ENCODE measurements at regions not wholly inside any gene's neighbourhood (a gene's known extent, or its start where the extent isn't known, plus 50 kb on each side); places are given as distances from the start of the nearest gene placed in this dataset.

DNA sequence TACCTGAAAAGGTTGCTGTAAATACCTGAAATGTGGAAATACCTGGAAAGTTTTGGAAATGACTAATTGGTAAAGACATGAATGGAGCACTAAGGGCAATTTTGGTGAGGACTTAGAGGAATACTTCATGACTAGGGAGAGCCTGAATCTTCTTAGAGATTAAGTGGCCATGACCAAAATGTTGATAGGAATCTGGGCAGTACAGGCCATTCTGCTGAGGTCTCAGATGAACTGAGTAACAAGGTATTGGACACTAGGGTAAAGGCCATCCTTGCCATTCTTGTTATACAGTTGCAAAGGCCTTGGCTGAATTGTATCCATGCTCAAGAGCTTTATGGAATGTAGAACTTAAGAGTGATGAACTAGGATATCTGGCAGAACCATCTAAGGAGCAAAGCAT lies 742.9 kb upstream of the RAB6C start:
- no peak overlapping the region for H3K4me3 ChIP-seq (ENCODE audit: low read length)
- TF ChIP-seq, protein P1, sequence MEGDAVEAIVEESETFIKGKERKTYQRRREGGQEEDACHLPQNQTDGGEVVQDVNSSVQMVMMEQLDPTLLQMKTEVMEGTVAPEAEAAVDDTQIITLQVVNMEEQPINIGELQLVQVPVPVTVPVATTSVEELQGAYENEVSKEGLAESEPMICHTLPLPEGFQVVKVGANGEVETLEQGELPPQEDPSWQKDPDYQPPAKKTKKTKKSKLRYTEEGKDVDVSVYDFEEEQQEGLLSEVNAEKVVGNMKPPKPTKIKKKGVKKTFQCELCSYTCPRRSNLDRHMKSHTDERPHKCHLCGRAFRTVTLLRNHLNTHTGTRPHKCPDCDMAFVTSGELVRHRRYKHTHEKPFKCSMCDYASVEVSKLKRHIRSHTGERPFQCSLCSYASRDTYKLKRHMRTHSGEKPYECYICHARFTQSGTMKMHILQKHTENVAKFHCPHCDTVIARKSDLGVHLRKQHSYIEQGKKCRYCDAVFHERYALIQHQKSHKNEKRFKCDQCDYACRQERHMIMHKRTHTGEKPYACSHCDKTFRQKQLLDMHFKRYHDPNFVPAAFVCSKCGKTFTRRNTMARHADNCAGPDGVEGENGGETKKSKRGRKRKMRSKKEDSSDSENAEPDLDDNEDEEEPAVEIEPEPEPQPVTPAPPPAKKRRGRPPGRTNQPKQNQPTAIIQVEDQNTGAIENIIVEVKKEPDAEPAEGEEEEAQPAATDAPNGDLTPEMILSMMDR (conservative IDR thresholded peaks at IDR 0.05; ENCODE audit: low read depth, low read length) = no peak

DNA sequence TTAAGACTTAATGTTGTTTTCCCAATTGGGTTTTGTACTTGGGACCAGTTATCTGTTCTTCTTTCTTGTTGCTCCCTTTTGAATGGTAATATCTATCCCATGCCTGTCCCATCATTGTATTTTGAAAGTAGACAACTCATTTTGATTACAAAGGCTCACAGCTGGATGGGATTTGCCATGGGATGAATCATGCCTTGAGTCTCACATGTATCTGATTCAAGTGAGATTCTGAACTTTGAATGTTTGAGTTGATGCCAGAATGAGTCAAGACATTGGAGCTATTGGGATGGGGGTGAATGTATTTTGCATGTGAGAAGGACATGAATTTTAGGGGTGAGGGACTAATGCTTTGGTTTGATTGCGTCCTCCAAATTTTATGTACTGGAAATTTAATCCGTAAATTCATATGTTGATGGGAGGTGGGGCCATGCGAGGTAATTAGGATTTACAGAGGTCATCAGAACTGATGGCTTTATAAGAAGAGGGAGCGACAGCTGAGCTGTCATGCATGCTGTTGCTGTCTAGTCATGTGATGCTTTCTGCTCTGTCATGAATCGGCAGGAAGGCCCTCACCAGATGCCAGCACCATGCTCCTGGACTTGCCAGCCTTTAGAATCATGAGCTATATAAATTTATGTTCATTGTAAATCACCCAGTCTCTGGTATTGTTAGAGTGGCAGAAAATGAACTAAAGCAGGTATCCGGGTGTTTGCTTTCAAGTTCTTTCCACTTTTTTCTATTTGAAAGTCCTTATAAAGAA lies 741.3 kb upstream of the RAB6C start:
- DNase-seq (ENCODE audit: low read depth) = no peak
- TF ChIP-seq, protein P1 (conservative IDR thresholded peaks at IDR 0.05; ENCODE audit: low read depth, low read length) = no peak
- H3K4me3 ChIP-seq (ENCODE audit: low read length) = no peak overlapping the region

More for the DNA sequence above, 742.9 kb upstream of the RAB6C start:
- no peak for DNase-seq (ENCODE audit: low read depth)

DNA sequence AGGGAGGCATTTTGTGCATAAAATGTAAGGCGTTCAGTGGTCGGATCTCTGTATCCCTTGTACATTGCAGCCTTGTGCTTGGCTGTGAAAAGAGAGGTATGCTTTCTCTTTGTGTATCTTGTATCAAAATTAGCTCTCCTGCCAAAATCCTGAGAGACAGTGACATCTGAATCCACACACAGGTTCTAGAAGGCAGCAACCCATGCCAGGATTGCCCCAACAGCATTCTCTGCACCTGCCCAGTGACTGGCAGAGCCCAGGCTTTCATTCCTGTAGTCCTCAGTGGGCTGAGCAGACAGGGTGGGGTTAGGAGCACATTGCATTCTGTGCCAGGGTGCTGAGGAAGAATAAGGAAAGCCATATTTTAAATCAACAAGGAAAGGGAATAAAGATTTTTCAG lies 740.3 kb upstream of the RAB6C start:
- TF ChIP-seq, protein P1 (conservative IDR thresholded peaks at IDR 0.05; ENCODE audit: low read depth, low read length) = no peak
- H3K4me3 ChIP-seq (ENCODE audit: low read length) = no peak overlapping the region
- no peak for DNase-seq (ENCODE audit: low read depth)

DNA sequence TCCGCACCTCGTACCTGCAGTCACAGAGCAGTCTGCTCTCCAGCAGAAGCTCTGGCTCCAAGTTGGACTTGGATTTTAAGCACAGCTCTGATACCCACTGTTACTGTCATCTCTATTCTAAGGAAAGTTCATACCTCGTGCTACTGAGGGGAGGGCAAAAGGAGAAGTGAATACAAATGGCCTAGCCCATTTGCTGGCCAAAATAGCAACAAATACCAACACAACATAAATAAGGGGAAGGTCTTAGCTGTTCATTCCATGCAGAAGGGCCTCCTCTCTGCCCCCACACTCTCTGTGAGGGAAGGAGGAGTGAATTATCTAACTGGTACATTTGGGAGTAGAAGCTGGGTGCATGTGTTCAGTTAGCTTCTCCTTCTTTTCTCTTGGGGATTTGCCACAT lies 739.4 kb upstream of the RAB6C start:
- no peak for DNase-seq (ENCODE audit: low read depth)
- TF ChIP-seq, protein P1 (conservative IDR thresholded peaks at IDR 0.05; ENCODE audit: low read depth, low read length) = no peak

DNA sequence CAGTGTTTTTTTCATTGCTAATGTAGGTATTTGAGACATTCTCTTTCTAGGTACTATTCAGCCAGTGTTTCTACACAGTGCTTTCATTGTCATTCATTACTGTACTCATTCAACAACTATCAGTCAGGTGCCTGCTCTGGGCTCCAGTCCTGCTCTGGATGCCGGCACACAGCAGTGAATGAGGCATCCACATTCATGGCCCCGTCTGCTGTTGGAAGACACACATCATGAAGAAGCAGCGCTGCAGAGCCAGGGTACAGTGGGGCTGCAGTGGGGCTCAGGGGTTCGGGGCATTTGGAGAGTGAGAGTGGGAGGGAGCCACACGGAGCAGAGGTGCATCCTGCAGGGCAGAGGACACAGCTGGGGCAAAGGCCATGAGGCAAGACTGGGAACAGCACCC lies 737.2 kb upstream of the RAB6C start:
- TF ChIP-seq, protein P1 (conservative IDR thresholded peaks at IDR 0.05; ENCODE audit: low read depth, low read length) = no peak
- no peak overlapping the region for H3K4me3 ChIP-seq (ENCODE audit: low read length)
- no peak for DNase-seq (ENCODE audit: low read depth)

More for the DNA sequence above, 739.4 kb upstream of the RAB6C start:
- no peak overlapping the region for H3K4me3 ChIP-seq (ENCODE audit: low read length)

DNA sequence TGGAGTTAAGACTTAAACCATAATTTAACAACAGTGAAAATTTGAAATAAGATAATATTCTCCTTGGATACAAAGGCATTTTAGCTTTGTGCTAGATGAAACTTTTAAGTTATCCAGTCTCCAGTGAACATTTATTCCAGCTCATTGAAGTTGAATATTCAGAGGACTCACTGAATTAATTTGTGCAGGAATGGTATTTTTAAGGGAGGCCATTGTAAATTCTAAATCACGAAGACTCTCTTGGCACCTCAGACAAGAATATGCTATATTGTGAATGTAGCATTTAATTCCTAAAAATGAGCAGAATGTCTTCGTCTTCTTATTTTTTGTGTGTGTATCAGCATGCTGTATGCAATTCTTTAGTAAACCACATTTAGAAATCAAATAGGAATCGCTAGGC lies 731.7 kb upstream of the RAB6C start:
- no peak for DNase-seq (ENCODE audit: low read depth)
- TF ChIP-seq, protein P1 (conservative IDR thresholded peaks at IDR 0.05; ENCODE audit: low read depth, low read length) = no peak
- H3K4me3 ChIP-seq (ENCODE audit: low read length) = no peak overlapping the region

DNA sequence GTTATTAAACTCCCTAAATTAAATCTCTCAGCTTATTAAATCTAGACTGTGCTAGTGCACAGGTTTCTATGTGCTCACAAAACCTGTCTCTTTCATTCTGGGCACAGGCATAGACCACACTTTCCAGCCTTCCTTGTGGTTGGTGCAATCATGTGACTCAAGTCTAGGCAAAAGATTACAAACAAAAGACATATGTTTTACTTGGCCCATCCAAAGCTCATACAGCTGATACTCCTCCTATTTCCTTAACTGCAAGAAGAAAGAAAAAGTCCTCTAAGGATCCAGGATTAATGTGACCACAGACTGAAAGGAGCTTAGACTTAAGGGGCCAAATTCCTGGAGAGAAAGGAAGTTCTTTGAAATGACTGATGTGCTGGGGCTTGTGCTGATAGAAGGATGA lies 731.3 kb upstream of the RAB6C start:
- no peak overlapping the region for H3K4me3 ChIP-seq (ENCODE audit: low read length)
- DNase-seq (ENCODE audit: low read depth) = no peak
- TF ChIP-seq, protein P1 (conservative IDR thresholded peaks at IDR 0.05; ENCODE audit: low read depth, low read length) = no peak

Data from retinal pigment epithelial cell (primary cell).